Tibial artery (tissue), 4 donors: ENCODE measurements at regions not wholly inside any gene's neighbourhood (a gene's known extent, or its start where the extent isn't known, plus 50 kb on each side); places are given as distances from the start of the nearest gene placed in this dataset.

Source experiments
- DNase-seq, 2 donors: peaks; one replicate each; pipeline ENCODE4 v3.0.0-alpha.2; 2019
- H3K27ac ChIP-seq, 2 donors: fragments of 200-600 bp; sonication (generic) in 1 of 2; 1 replicate in 1 of 2; 2 replicates in 1 of 2; pipeline ENCODE4 v1.5.1; 2018 to 2019; ENCODE audit warnings: mild to moderate bottlenecking in 1 of 2
- H3K27me3 ChIP-seq, 2 donors: fragments of 200-600 bp; sonication (generic) in 1 of 2; one replicate each; pipeline versions ENCODE4 v1.5.1 to v1.6.0; 2016 to 2019
- H3K36me3 ChIP-seq, 3 donors: fragments of 200-600 bp; sonication (generic) in 2 of 3; one replicate each; pipeline ENCODE4 v1.5.1; 2016 to 2019; ENCODE audit warnings: mild to moderate bottlenecking in 2 of 3
- H3K4me1 ChIP-seq, 4 donors: fragments of 200-600 bp; sonication (generic) in 2 of 4; 1 replicate in 3 of 4; 2 replicates in 1 of 4; pipeline ENCODE4 v1.5.1; 2016 to 2019
- H3K4me3 ChIP-seq, 2 donors: fragments of 200-600 bp; sonication (generic) in 1 of 2; 1 replicate in 1 of 2; 2 replicates in 1 of 2; pipeline ENCODE4 v1.5.1; 2018 to 2019; ENCODE audit warnings: mild to moderate bottlenecking in 2 of 2
- H3K9me3 ChIP-seq, 3 donors: fragments of 200-600 bp; sonication (generic) in 1 of 3; one replicate each; pipeline ENCODE4 v1.5.1; 2016 to 2019
- intact Hi-C: fragments of 100-400 bp; cut with DNase I; formaldehyde crosslinking; loops from one replicate; pipeline ENCODE4 v1.15.0; 2023; ENCODE audit warnings: low total_unique reads
- TF ChIP-seq, protein P1 (sequence below), 2 experiments: fragments of 200-600 bp in 1 of 2; fragments of 450-650 bp in 1 of 2; IDR thresholded peaks; one replicate each; pipeline ENCODE4 v1.5.1; 2017 to 2019; ENCODE audit warnings: antibody characterized with exemption in 2 of 2, mild to moderate bottlenecking in 1 of 2, moderate library complexity in 1 of 2

- intact Hi-C loops = no loop called here
- no peak overlapping the region for H3K4me3 ChIP-seq
- TF ChIP-seq, protein P1, sequence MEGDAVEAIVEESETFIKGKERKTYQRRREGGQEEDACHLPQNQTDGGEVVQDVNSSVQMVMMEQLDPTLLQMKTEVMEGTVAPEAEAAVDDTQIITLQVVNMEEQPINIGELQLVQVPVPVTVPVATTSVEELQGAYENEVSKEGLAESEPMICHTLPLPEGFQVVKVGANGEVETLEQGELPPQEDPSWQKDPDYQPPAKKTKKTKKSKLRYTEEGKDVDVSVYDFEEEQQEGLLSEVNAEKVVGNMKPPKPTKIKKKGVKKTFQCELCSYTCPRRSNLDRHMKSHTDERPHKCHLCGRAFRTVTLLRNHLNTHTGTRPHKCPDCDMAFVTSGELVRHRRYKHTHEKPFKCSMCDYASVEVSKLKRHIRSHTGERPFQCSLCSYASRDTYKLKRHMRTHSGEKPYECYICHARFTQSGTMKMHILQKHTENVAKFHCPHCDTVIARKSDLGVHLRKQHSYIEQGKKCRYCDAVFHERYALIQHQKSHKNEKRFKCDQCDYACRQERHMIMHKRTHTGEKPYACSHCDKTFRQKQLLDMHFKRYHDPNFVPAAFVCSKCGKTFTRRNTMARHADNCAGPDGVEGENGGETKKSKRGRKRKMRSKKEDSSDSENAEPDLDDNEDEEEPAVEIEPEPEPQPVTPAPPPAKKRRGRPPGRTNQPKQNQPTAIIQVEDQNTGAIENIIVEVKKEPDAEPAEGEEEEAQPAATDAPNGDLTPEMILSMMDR (IDR thresholded peaks at IDR 0.05) = no peak
- H3K27me3 ChIP-seq = peaks cover 0 to 17% of the 10 kb centered on the region in 2 donors
- H3K9me3 ChIP-seq = peaks cover 3 to 6% (median 5%) of the 10 kb centered on the region in 3 donors
- no peak overlapping the region for H3K27ac ChIP-seq
- no peak for DNase-seq
- H3K4me1 ChIP-seq = no peaks in the 10 kb centered on the region
- H3K36me3 ChIP-seq = no peaks in the 10 kb centered on the region
Measured at GRCh38 chr11:45597097-45597496, 68.3 kb downstream of the CHST1 start.

GRCh38 chr11:45596571-45596970, 68.9 kb downstream of the CHST1 start:
- no peak overlapping the region for H3K4me3 ChIP-seq
- peaks cover 0 to 4% (median 3%) of the 10 kb centered on the region in 3 donors for H3K9me3 ChIP-seq
- no peak overlapping the region for H3K27ac ChIP-seq
- H3K36me3 ChIP-seq = no peaks in the 10 kb centered on the region
- no peak for DNase-seq
- peaks cover 0 to 4% (median under 1%) of the 10 kb centered on the region in 4 donors for H3K4me1 ChIP-seq
- intact Hi-C loops = no loop called here
- peaks cover 0 to 17% of the 10 kb centered on the region in 2 donors for H3K27me3 ChIP-seq
- TF ChIP-seq, protein P1 (IDR thresholded peaks at IDR 0.05) = no peak

GRCh38 chr11:45593992-45594391, 71.4 kb downstream of the CHST1 start:
- peaks cover 0 to 22% (median 11%) of the 10 kb centered on the region in 4 donors for H3K4me1 ChIP-seq
- no peak overlapping the region for H3K27ac ChIP-seq
- H3K27me3 ChIP-seq = peaks cover 0 to 10% of the 10 kb centered on the region in 2 donors
- TF ChIP-seq, protein P1 (IDR thresholded peaks at IDR 0.05) = no peak
- no peaks in the 10 kb centered on the region for H3K9me3 ChIP-seq
- peak in 1 of 2 donors; percentile 5 for DNase-seq
- H3K4me3 ChIP-seq = no peak overlapping the region
- intact Hi-C loops = no loop called here
- H3K36me3 ChIP-seq = no peaks in the 10 kb centered on the region

DNA sequence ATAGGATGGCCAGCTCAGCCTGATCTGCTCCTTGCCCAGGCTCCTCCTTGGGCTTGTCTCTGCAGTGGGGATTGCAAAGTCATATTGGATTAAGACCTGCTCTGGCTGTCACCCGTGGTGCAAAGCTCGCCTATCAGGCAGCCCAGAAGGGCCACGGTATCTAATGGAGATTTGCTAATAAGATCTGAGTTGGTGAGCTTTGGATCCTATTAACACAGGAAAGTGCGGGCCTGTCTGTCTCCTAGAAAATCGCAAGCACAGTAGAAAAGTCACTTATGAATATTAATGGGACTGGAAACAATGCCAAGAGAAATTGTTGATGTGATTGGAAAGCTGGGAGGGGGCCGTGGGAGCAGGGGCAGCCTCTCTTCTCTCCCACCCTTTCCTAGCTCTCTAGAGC, 72.8 kb downstream of the CHST1 start:
- Histone ChIP-seq H3K27me3 (no peaks in the 10 kb centered on the region), H3K36me3 (no peaks in the 10 kb centered on the region), H3K4me1 (peaks cover 0 to 22% (median 11%) of the 10 kb centered on the region in 4 donors), H3K9me3 (no peaks in the 10 kb centered on the region), H3K27ac (no peak overlapping the region), H3K4me3 (no peak overlapping the region)
- intact Hi-C loops = no loop called here
- TF ChIP-seq, protein P1 (IDR thresholded peaks at IDR 0.05) = no peak
- DNase-seq = no peak

DNA sequence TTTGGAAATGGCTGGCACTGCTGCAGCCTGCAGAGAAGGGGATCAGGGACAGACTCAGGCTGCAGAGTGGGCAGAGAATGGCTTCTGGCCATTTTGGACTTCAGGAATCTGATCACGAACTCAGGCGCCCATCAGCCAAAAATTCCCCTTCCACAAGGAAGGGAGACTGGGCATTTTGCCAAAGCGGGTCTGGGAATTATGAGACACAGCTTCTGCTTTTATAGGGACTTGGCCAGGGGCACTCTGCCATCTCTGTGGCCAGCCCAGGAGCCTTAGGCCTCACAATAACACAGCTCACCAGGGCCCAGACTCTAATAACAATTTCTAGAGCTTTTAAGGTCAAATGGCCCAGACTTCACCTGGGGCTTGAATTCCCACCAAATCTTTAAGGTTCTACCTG, 74.7 kb downstream of the CHST1 start:
- peak overlapping the region; percentile 34 to 42 for H3K27ac ChIP-seq
- H3K4me3 ChIP-seq = no peak overlapping the region
- peak; percentile 68 to 85 for DNase-seq
- peaks cover 0 to 22% (median 11%) of the 10 kb centered on the region in 4 donors for H3K4me1 ChIP-seq
- H3K27me3 ChIP-seq = no peaks in the 10 kb centered on the region
- intact Hi-C loops = no loop called here
- H3K36me3 ChIP-seq = no peaks in the 10 kb centered on the region
- TF ChIP-seq, protein P1 (IDR thresholded peaks at IDR 0.05) = no peak
- no peaks in the 10 kb centered on the region for H3K9me3 ChIP-seq

- intact Hi-C loops = no loop called here
- H3K4me1 ChIP-seq = peaks cover 0 to 4% (median 0%) of the 10 kb centered on the region in 4 donors
- H3K4me3 ChIP-seq = no peak overlapping the region
- no peak overlapping the region for H3K27ac ChIP-seq
- H3K27me3 ChIP-seq = peaks cover 0 to 28% of the 10 kb centered on the region in 2 donors
- no peaks in the 10 kb centered on the region for H3K36me3 ChIP-seq
- no peaks in the 10 kb centered on the region for H3K9me3 ChIP-seq
- TF ChIP-seq, protein P1 (IDR thresholded peaks at IDR 0.05) = no peak
- no peak for DNase-seq
Measured at GRCh38 chr11:45585205-45585604, 80.2 kb downstream of the CHST1 start.
